ENCODE measurements at regions not wholly inside any gene's neighbourhood (a gene's known extent, or its start where the extent isn't known, plus 50 kb on each side); places are given as distances from the start of the nearest gene placed in this dataset.

DNA sequence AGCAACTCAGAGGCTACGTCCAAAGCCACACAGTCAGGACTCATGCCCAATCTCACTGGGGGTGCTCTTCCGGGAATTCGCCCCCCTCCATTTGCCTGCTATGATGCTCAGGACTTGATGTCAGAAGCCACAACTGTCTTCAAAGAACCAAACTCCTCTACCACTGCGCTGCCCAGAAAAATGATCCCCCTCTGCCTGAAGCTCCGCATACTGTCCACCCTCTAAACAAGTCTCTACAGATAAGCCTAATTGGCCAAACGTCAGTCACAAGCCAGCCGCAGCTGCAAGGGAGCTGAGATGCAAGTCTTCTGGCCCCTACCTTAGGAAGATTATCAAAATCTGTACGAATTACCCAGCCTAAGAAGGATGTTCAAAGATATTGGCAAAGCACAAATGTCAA is 294.6 kb downstream of the BUD13 start:
- 90% methylated on average over 6 of the region's 8 CpGs for WGBS (ENCODE audit: insufficient coverage)
- no peak overlapping the region for H3K27ac ChIP-seq (ENCODE audit: low read depth, low read length)
- DNase-seq (ENCODE audit: low read depth in 4 of 6, low spot score in 6 of 6): no peak

DNA sequence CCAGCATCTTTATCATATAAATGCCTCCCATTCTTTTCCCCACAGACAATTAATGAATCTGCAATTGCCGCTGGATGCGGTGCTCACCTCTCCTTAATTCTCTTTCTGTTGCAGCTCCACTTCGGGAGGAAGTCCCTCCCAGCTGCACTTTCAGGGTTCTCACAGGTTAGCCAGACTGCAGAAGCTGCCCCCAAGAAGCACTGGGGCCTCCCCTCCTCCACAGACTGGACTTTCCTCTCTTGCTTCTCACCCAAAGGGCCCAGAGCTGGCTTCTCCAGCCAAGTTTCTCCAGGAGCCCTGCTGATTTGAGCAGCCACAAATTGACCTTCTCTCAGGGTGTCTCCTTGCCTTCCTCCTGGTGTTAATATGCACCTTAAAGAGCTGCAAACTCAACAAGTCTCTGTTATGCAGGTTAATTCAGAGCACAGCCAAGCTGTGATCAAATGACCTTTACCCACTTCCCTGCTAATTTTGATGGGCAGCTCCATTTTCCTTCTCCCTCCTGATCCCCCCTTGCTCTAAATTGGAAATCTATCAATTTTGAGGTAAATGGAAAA is 298.9 kb downstream of the BUD13 start:
- Histone ChIP-seq H3K27me3 (ENCODE audit: control insufficient read depth, insufficient read depth, low read length) (peaks cover 2% of the 10 kb centered on the region), H3K4me3 (ENCODE audit: low read depth, low read length) (no peak overlapping the region), H3K9me3 (ENCODE audit: control insufficient read depth, insufficient read depth, low read length) (no peaks in the 10 kb centered on the region), H3K27ac (ENCODE audit: low read depth, low read length) (no peak overlapping the region), H3K4me1 (ENCODE audit: control insufficient read depth, insufficient read depth, low read length) (peaks cover 7% of the 10 kb centered on the region), H3K36me3 (ENCODE audit: control insufficient read depth, insufficient read depth, low read length) (no peaks in the 10 kb centered on the region)
- 49% methylated on average over 3 of the region's 3 CpGs for WGBS (ENCODE audit: insufficient coverage)
- peak in 1 of 6 donors; percentile 80 for DNase-seq (ENCODE audit: low read depth in 4 of 6, low spot score in 6 of 6)

More for the DNA sequence above, 294.6 kb downstream of the BUD13 start:
- Histone ChIP-seq H3K27me3 (ENCODE audit: control insufficient read depth, insufficient read depth, low read length) (peaks cover 5% of the 10 kb centered on the region), H3K9me3 (ENCODE audit: control insufficient read depth, insufficient read depth, low read length) (no peaks in the 10 kb centered on the region), H3K4me3 (ENCODE audit: low read depth, low read length) (no peak overlapping the region), H3K36me3 (ENCODE audit: control insufficient read depth, insufficient read depth, low read length) (no peaks in the 10 kb centered on the region), H3K4me1 (ENCODE audit: control insufficient read depth, insufficient read depth, low read length) (peaks cover 7% of the 10 kb centered on the region)

- no peak for DNase-seq (ENCODE audit: low read depth in 4 of 6, low spot score in 6 of 6)
- H3K27ac ChIP-seq (ENCODE audit: low read depth, low read length): no peak overlapping the region
- peaks cover 6% of the 10 kb centered on the region for H3K4me1 ChIP-seq (ENCODE audit: control insufficient read depth, insufficient read depth, low read length)
- WGBS (ENCODE audit: insufficient coverage): no CpG with 5 or more reads among the region's 1 CpG
- H3K27me3 ChIP-seq (ENCODE audit: control insufficient read depth, insufficient read depth, low read length): peaks cover 2% of the 10 kb centered on the region
- no peak overlapping the region for H3K4me3 ChIP-seq (ENCODE audit: low read depth, low read length)
- no peaks in the 10 kb centered on the region for H3K9me3 ChIP-seq (ENCODE audit: control insufficient read depth, insufficient read depth, low read length)
- no peaks in the 10 kb centered on the region for H3K36me3 ChIP-seq (ENCODE audit: control insufficient read depth, insufficient read depth, low read length)
These were observed 299.5 kb downstream of the BUD13 start for GRCh38 chr11:116473206-116473769.

DNA sequence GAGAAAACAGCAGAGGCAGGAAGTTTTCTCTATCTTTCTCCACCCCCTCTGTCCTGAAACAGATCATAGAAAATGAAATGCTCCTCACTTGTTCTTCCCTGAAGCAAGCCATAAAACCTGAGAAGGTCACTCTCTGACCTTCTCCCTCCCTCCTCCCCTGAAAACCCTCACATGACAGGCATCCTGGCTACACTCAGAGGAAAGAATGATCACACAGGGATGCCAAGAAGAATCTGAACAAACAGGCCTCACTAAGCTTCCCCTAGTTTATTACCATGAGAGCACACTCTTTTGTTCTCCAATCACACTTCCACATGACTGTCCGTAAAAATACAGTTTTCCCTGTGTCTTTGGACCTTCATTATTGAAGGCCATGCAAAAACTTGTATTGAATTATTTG is 300.1 kb downstream of the BUD13 start:
- no CpG with 5 or more reads among the region's 1 CpG for WGBS (ENCODE audit: insufficient coverage)
- Histone ChIP-seq H3K27me3 (ENCODE audit: control insufficient read depth, insufficient read depth, low read length) (peaks cover 5% of the 10 kb centered on the region), H3K4me1 (ENCODE audit: control insufficient read depth, insufficient read depth, low read length) (peaks cover 4% of the 10 kb centered on the region), H3K36me3 (ENCODE audit: control insufficient read depth, insufficient read depth, low read length) (no peaks in the 10 kb centered on the region), H3K27ac (ENCODE audit: low read depth, low read length) (no peak overlapping the region), H3K4me3 (ENCODE audit: low read depth, low read length) (no peak overlapping the region), H3K9me3 (ENCODE audit: control insufficient read depth, insufficient read depth, low read length) (no peaks in the 10 kb centered on the region)
- DNase-seq (ENCODE audit: low read depth in 4 of 6, low spot score in 6 of 6): peak in 1 of 6 donors; percentile 33

DNA sequence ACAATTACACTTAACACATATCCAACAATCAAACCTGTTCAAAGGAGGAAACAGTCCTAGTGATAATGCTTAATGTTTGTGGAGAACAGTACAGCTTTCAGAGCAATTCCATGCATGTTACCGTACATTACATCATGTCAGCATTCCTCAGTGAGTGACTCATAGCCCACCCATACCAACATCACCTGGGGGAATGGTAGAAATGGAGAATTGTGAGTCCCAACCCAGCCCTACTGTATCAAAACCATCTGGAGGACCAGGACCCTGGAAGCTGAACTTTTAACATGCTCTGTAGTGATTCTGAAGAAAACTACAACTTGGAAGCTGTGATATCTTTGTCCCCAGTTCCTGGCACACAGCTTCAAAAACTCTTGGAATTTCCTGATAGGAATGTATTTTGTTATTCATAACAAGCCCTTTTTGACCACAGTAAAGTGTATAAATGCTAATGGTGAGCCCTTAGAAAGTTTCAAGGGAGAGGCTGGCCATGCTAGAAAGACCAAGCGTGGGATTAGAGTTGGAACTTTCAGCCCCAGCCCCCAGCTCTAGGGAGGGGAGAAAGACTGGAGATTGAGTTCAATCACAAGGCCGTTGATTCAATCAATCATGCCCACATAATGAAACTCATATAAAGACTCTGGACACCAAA is 301.1 kb downstream of the BUD13 start:
- peaks cover 4% of the 10 kb centered on the region for H3K4me1 ChIP-seq (ENCODE audit: control insufficient read depth, insufficient read depth, low read length)

GRCh38 chr11:116468699-116469098 is 304.1 kb downstream of the BUD13 start:
- no peak for DNase-seq (ENCODE audit: low read depth in 4 of 6, low spot score in 6 of 6)

More for the DNA sequence above, 301.1 kb downstream of the BUD13 start:
- no peak overlapping the region for H3K4me3 ChIP-seq (ENCODE audit: low read depth, low read length)
- H3K9me3 ChIP-seq (ENCODE audit: control insufficient read depth, insufficient read depth, low read length): no peaks in the 10 kb centered on the region
- no peaks in the 10 kb centered on the region for H3K36me3 ChIP-seq (ENCODE audit: control insufficient read depth, insufficient read depth, low read length)
- H3K27ac ChIP-seq (ENCODE audit: low read depth, low read length): no peak overlapping the region
- 100% methylated on average over 1 of the region's 3 CpGs for WGBS (ENCODE audit: insufficient coverage)
- peaks cover 5% of the 10 kb centered on the region for H3K27me3 ChIP-seq (ENCODE audit: control insufficient read depth, insufficient read depth, low read length)
- no peak for DNase-seq (ENCODE audit: low read depth in 4 of 6, low spot score in 6 of 6)

GRCh38 chr11:116467823-116468222 is 305.0 kb downstream of the BUD13 start:
- no peak overlapping the region for H3K4me3 ChIP-seq (ENCODE audit: low read depth, low read length)
- H3K27me3 ChIP-seq (ENCODE audit: control insufficient read depth, insufficient read depth, low read length): peaks cover 4% of the 10 kb centered on the region
- H3K36me3 ChIP-seq (ENCODE audit: control insufficient read depth, insufficient read depth, low read length): no peaks in the 10 kb centered on the region
- H3K9me3 ChIP-seq (ENCODE audit: control insufficient read depth, insufficient read depth, low read length): no peaks in the 10 kb centered on the region
- 73% methylated on average over 3 of the region's 6 CpGs for WGBS (ENCODE audit: insufficient coverage)
- no peaks in the 10 kb centered on the region for H3K4me1 ChIP-seq (ENCODE audit: control insufficient read depth, insufficient read depth, low read length)
- DNase-seq (ENCODE audit: low read depth in 4 of 6, low spot score in 6 of 6): no peak
- H3K27ac ChIP-seq (ENCODE audit: low read depth, low read length): no peak overlapping the region

More at GRCh38 chr11:116468699-116469098, 304.1 kb downstream of the BUD13 start:
- H3K27me3 ChIP-seq (ENCODE audit: control insufficient read depth, insufficient read depth, low read length): peaks cover 4% of the 10 kb centered on the region
- H3K27ac ChIP-seq (ENCODE audit: low read depth, low read length): no peak overlapping the region
- WGBS (ENCODE audit: insufficient coverage): 100% methylated on average over 1 of the region's 2 CpGs
- H3K4me3 ChIP-seq (ENCODE audit: low read depth, low read length): no peak overlapping the region
- no peaks in the 10 kb centered on the region for H3K36me3 ChIP-seq (ENCODE audit: control insufficient read depth, insufficient read depth, low read length)
- no peaks in the 10 kb centered on the region for H3K9me3 ChIP-seq (ENCODE audit: control insufficient read depth, insufficient read depth, low read length)
- H3K4me1 ChIP-seq (ENCODE audit: control insufficient read depth, insufficient read depth, low read length): peaks cover under 1% of the 10 kb centered on the region

- Histone ChIP-seq H3K36me3 (ENCODE audit: control insufficient read depth, insufficient read depth, low read length) (no peaks in the 10 kb centered on the region), H3K4me3 (ENCODE audit: low read depth, low read length) (no peak overlapping the region), H3K9me3 (ENCODE audit: control insufficient read depth, insufficient read depth, low read length) (no peaks in the 10 kb centered on the region), H3K4me1 (ENCODE audit: control insufficient read depth, insufficient read depth, low read length) (peaks cover 3% of the 10 kb centered on the region), H3K27me3 (ENCODE audit: control insufficient read depth, insufficient read depth, low read length) (peaks cover 4% of the 10 kb centered on the region), H3K27ac (ENCODE audit: low read depth, low read length) (no peak overlapping the region)
- DNase-seq (ENCODE audit: low read depth in 4 of 6, low spot score in 6 of 6): peak in 1 of 6 donors; percentile 36
- no CpG with 5 or more reads among the region's 6 CpGs for WGBS (ENCODE audit: insufficient coverage)
These were observed 306.0 kb downstream of the BUD13 start for GRCh38 chr11:116466801-116467200.

- 72% methylated on average over 6 of the region's 6 CpGs for WGBS (ENCODE audit: insufficient coverage)
- Histone ChIP-seq H3K36me3 (ENCODE audit: control insufficient read depth, insufficient read depth, low read length) (no peaks in the 10 kb centered on the region), H3K4me1 (ENCODE audit: control insufficient read depth, insufficient read depth, low read length) (peaks cover 7% of the 10 kb centered on the region), H3K27me3 (ENCODE audit: control insufficient read depth, insufficient read depth, low read length) (peaks cover 4% of the 10 kb centered on the region), H3K4me3 (ENCODE audit: low read depth, low read length) (no peak overlapping the region), H3K9me3 (ENCODE audit: control insufficient read depth, insufficient read depth, low read length) (no peaks in the 10 kb centered on the region), H3K27ac (ENCODE audit: low read depth, low read length) (no peak overlapping the region)
- peak in 1 of 6 donors; percentile 75 for DNase-seq (ENCODE audit: low read depth in 4 of 6, low spot score in 6 of 6)
These were observed 306.6 kb downstream of the BUD13 start for GRCh38 chr11:116466191-116466590.

DNA sequence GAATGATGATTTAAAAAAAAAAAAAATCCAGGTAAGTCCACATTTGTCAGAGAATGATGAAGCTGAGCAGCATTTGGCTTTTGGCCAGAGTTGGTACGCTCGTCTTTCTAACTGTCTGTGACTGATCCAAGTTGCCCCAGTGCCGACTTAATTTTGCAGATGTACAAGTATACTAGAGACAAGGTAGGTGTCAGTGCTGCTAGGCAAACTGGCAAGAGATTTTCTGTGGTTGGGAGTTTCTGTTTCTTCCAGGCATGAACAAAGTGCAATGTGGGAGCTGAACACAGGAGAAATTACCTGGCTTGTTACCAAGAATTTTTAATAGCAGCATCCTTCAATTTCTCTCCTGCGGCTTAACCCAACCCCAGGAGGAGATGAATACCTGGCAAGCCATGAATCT is 307.7 kb downstream of the BUD13 start:
- no peak for DNase-seq (ENCODE audit: low read depth in 4 of 6, low spot score in 6 of 6)
- H3K36me3 ChIP-seq (ENCODE audit: control insufficient read depth, insufficient read depth, low read length): no peaks in the 10 kb centered on the region
- H3K27me3 ChIP-seq (ENCODE audit: control insufficient read depth, insufficient read depth, low read length): peaks cover 8% of the 10 kb centered on the region
- H3K4me1 ChIP-seq (ENCODE audit: control insufficient read depth, insufficient read depth, low read length): peaks cover 7% of the 10 kb centered on the region
- no peak overlapping the region for H3K27ac ChIP-seq (ENCODE audit: low read depth, low read length)
- H3K9me3 ChIP-seq (ENCODE audit: control insufficient read depth, insufficient read depth, low read length): no peaks in the 10 kb centered on the region
- WGBS (ENCODE audit: insufficient coverage): 74% methylated on average over 3 of the region's 4 CpGs
- H3K4me3 ChIP-seq (ENCODE audit: low read depth, low read length): no peak overlapping the region
